ENCODE measurements at regions not wholly inside any gene's neighbourhood (a gene's known extent, or its start where the extent isn't known, plus 50 kb on each side); places are given as distances from the start of the nearest gene placed in this dataset.
"Not testable (repeated sequence)": the region's sequence is repeated elsewhere in the genome, so short reads cannot be mapped to it uniquely, and the experiment has no call there.

GRCh38 chr2:60357996-60358395, 195.5 kb downstream of the BCL11A start:
- DNase-seq (ENCODE audit: low read depth) = no peak

- peak; percentile 23 for DNase-seq (ENCODE audit: low read depth)
Observed at GRCh38 chr2:60356346-60356745, 197.1 kb downstream of the BCL11A start.

- DNase-seq (ENCODE audit: low read depth) = no peak
Observed at GRCh38 chr2:60355849-60356261, 197.6 kb downstream of the BCL11A start.

GRCh38 chr2:60354713-60355112, 198.7 kb downstream of the BCL11A start:
- DNase-seq (ENCODE audit: low read depth) = no peak

GRCh38 chr2:60353863-60354262, 199.6 kb downstream of the BCL11A start:
- no peak for DNase-seq (ENCODE audit: low read depth)

- no peak for DNase-seq (ENCODE audit: low read depth)
Observed at GRCh38 chr2:60353406-60353800, 200.1 kb downstream of the BCL11A start.

GRCh38 chr2:60352491-60353405, 200.7 kb downstream of the BCL11A start:
- no peak for DNase-seq (ENCODE audit: low read depth)

GRCh38 chr2:60351802-60352201, 201.7 kb downstream of the BCL11A start:
- no peak for DNase-seq (ENCODE audit: low read depth)

GRCh38 chr2:60351321-60351720, 202.1 kb downstream of the BCL11A start:
- no peak for DNase-seq (ENCODE audit: low read depth)

GRCh38 chr2:60350791-60351190, 202.7 kb downstream of the BCL11A start:
- DNase-seq (ENCODE audit: low read depth) = no peak

GRCh38 chr2:60347781-60348180, 205.7 kb downstream of the BCL11A start:
- DNase-seq (ENCODE audit: low read depth) = no peak

- DNase-seq (ENCODE audit: low read depth) = not testable (repeated sequence)
Observed at GRCh38 chr2:60342491-60342890, 211.0 kb downstream of the BCL11A start.

GRCh38 chr2:60341151-60341550, 212.3 kb downstream of the BCL11A start:
- no peak for DNase-seq (ENCODE audit: low read depth)

GRCh38 chr2:60339286-60339685, 214.2 kb downstream of the BCL11A start:
- no peak for DNase-seq (ENCODE audit: low read depth)

- no peak for DNase-seq (ENCODE audit: low read depth)
Observed at GRCh38 chr2:60337142-60337497, 216.3 kb downstream of the BCL11A start.

GRCh38 chr2:60336442-60337141, 216.9 kb downstream of the BCL11A start:
- no peak for DNase-seq (ENCODE audit: low read depth)

- no peak for DNase-seq (ENCODE audit: low read depth)
Observed at GRCh38 chr2:60335533-60336237, 217.8 kb downstream of the BCL11A start.

- no peak for DNase-seq (ENCODE audit: low read depth)
Observed at GRCh38 chr2:60334610-60335009, 218.8 kb downstream of the BCL11A start.

GRCh38 chr2:60333264-60333663, 220.2 kb downstream of the BCL11A start:
- no peak for DNase-seq (ENCODE audit: low read depth)

GRCh38 chr2:60331115-60331809, 222.2 kb downstream of the BCL11A start:
- DNase-seq (ENCODE audit: low read depth) = peak; percentile 42

GRCh38 chr2:60329225-60329624, 224.2 kb downstream of the BCL11A start:
- DNase-seq (ENCODE audit: low read depth) = no peak

- no peak for DNase-seq (ENCODE audit: low read depth)
Observed at GRCh38 chr2:60324536-60324935, 228.9 kb downstream of the BCL11A start.
